Hepatocyte (in vitro differentiated cells): ENCODE measurements at regions not wholly inside any gene's neighbourhood (a gene's known extent, or its start where the extent isn't known, plus 50 kb on each side); places are given as distances from the start of the nearest gene placed in this dataset.

Experiments used
- DNase-seq: peaks from one replicate; pipeline ENCODE4 v3.0.0-alpha.2; 2016; ENCODE audit warnings: low spot score
- H2AFZ ChIP-seq: fragments of 200-600 bp; sonication (generic); 2 replicates; pipeline ENCODE4 v1.6.0; 2016; ENCODE audit warnings: antibody characterized with exemption, mild to moderate bottlenecking
- H3K27ac ChIP-seq: fragments of 200-600 bp; sonication (generic); 2 replicates; pipeline ENCODE4 v1.5.1; 2016; ENCODE audit warnings: mild to moderate bottlenecking
- H3K27me3 ChIP-seq: fragments of 200-600 bp; sonication (generic); 2 replicates; pipeline ENCODE4 v1.6.1; 2016
- H3K36me3 ChIP-seq: fragments of 200-600 bp; sonication (generic); replicated peaks from 2 replicates; pipeline ENCODE4 v1.5.1; 2016; ENCODE audit warnings: low read depth; ENCODE audit not compliant: insufficient read depth
- H3K4me1 ChIP-seq: fragments of 200-600 bp; sonication (generic); 2 replicates; pipeline ENCODE4 v1.5.1; 2016; ENCODE audit warnings: mild to moderate bottlenecking, moderate library complexity; ENCODE audit not compliant: insufficient read depth
- H3K4me2 ChIP-seq: fragments of 200-600 bp; sonication (generic); 2 replicates; pipeline ENCODE4 v1.6.0; 2016
- H3K4me3 ChIP-seq: fragments of 200-600 bp; sonication (generic); 2 replicates; pipeline ENCODE4 v1.5.1; 2016; ENCODE audit warnings: mild to moderate bottlenecking
- H3K79me2 ChIP-seq: fragments of 200-600 bp; sonication (generic); 2 replicates; pipeline ENCODE4 v1.6.0; 2017; ENCODE audit warnings: mild to moderate bottlenecking
- H3K9me2 ChIP-seq: fragments of 200-600 bp; sonication (generic); replicated peaks from 2 replicates; pipeline ENCODE4 v1.6.0; 2017; ENCODE audit warnings: mild to moderate bottlenecking; ENCODE audit not compliant: insufficient read depth
- H3K9me3 ChIP-seq: fragments of 200-600 bp; sonication (generic); 2 replicates; pipeline ENCODE4 v1.5.1; 2016; ENCODE audit warnings: low read depth, mild to moderate bottlenecking
- H4K20me1 ChIP-seq: fragments of 200-600 bp; sonication (generic); 2 replicates; pipeline ENCODE4 v1.6.0; 2016; ENCODE audit warnings: mild to moderate bottlenecking; ENCODE audit not compliant: insufficient read depth, poor library complexity, severe bottlenecking
- CTCF ChIP-seq: fragments of 200-600 bp; sonication (generic); IDR thresholded peaks from 2 replicates; pipeline ENCODE4 v1.5.1; 2016; ENCODE audit warnings: antibody characterized with exemption, mild to moderate bottlenecking; ENCODE audit not compliant: poor library complexity
- EZH2 ChIP-seq: fragments of 200-600 bp; sonication (generic); IDR thresholded peaks from 2 replicates; pipeline ENCODE4 v1.6.1; 2016; ENCODE audit warnings: antibody characterized with exemption, mild to moderate bottlenecking, borderline replicate concordance
- EZH2phosphoT487 ChIP-seq: fragments of 200-600 bp; sonication (generic); IDR thresholded peaks from one replicate; pipeline ENCODE4 v1.6.1; 2018; ENCODE audit warnings: antibody characterized with exemption, mild to moderate bottlenecking, low read depth, moderate library complexity; ENCODE audit not compliant: unreplicated experiment, severe bottlenecking
- WGBS: methylation state at CpG from one replicate; pipeline ENCODE4 v1.1.6; 2016; ENCODE audit warnings: low lambda C conversion rate; ENCODE audit errors: missing lambda C conversion rate; 5-methylcytosine and 5-hydroxymethylcytosine counted together

- H3K4me2 ChIP-seq, result no peak overlapping the region
- H3K4me3 ChIP-seq, result no peak overlapping the region
- no peaks in the 10 kb centered on the region for H4K20me1 ChIP-seq
- TF ChIP-seq EZH2phosphoT487, result no peak
- no peak for TF ChIP-seq CTCF
- H3K27ac ChIP-seq, result no peak overlapping the region
- no peaks in the 10 kb centered on the region for H3K4me1 ChIP-seq
- no peaks in the 10 kb centered on the region for H3K79me2 ChIP-seq
- H3K27me3 ChIP-seq, result no peaks in the 10 kb centered on the region
- no peak overlapping the region for H2AFZ ChIP-seq
- no peaks in the 10 kb centered on the region for H3K9me2 ChIP-seq
- H3K36me3 ChIP-seq, result no peaks in the 10 kb centered on the region
- no peak for DNase-seq
- 94% methylated on average over 2 of the region's 2 CpGs for WGBS
- no peaks in the 10 kb centered on the region for H3K9me3 ChIP-seq
These were observed 146.6 kb upstream of the MRPS22 start for GRCh38 chr3:139197251-139197650.

- WGBS, result 95% methylated on average over 2 of the region's 2 CpGs
- no peak overlapping the region for H2AFZ ChIP-seq
These were observed 145.6 kb upstream of the MRPS22 start for GRCh38 chr3:139198186-139198585.

GRCh38 chr3:139198929-139199328, 144.9 kb upstream of the MRPS22 start:
- Histone ChIP-seq H3K36me3 (no peaks in the 10 kb centered on the region), H3K9me3 (no peaks in the 10 kb centered on the region), H3K79me2 (no peaks in the 10 kb centered on the region), H3K27me3 (no peaks in the 10 kb centered on the region), H2AFZ (no peak overlapping the region), H4K20me1 (no peaks in the 10 kb centered on the region), H3K27ac (no peak overlapping the region), H3K4me1 (no peaks in the 10 kb centered on the region), H3K4me2 (no peak overlapping the region), H3K4me3 (no peak overlapping the region), H3K9me2 (no peaks in the 10 kb centered on the region)
- DNase-seq, result no peak
- TF ChIP-seq EZH2 (no peak), CTCF (no peak), EZH2phosphoT487 (no peak)
- 71% methylated on average over 2 of the region's 2 CpGs for WGBS

More at GRCh38 chr3:139198186-139198585, 145.6 kb upstream of the MRPS22 start:
- no peaks in the 10 kb centered on the region for H3K9me3 ChIP-seq
- H3K4me2 ChIP-seq, result no peak overlapping the region
- no peaks in the 10 kb centered on the region for H3K9me2 ChIP-seq
- no peak for DNase-seq
- no peak overlapping the region for H3K4me3 ChIP-seq
- no peak overlapping the region for H3K27ac ChIP-seq
- no peaks in the 10 kb centered on the region for H3K36me3 ChIP-seq
- no peak for TF ChIP-seq EZH2
- TF ChIP-seq CTCF, result no peak
- TF ChIP-seq EZH2phosphoT487, result no peak
- H3K79me2 ChIP-seq, result no peaks in the 10 kb centered on the region
- H3K4me1 ChIP-seq, result no peaks in the 10 kb centered on the region
- no peaks in the 10 kb centered on the region for H3K27me3 ChIP-seq
- H4K20me1 ChIP-seq, result no peaks in the 10 kb centered on the region

DNA sequence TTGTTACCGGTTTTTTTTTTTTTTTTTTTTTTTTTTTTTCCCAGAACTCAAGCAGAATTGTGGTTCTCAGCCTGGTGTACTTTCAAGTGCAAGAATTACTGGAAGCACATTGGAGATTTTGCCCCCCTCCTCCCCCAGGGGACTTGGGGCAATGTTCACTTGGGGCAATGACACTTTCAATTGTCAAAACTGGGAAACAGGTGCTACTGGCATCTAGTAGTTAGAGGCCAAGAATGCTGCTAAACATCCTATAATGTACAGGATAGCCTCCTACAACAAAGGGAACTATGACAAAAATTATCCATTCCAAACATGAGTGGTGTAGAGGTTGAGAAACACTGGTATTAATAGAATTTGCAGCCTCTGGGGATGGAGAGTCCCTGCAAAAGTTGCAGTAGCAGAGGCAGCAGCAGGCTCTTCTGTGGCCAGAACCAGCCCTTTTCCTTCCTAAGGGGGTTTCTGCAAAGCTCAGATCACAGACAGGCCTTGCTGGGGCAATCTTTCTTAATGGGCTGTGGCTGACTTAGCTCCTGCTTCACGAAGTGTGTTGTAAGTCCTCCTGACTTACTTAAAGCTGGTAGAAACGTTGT, 144.3 kb upstream of the MRPS22 start:
- Histone ChIP-seq H4K20me1 (no peaks in the 10 kb centered on the region), H3K9me3 (no peaks in the 10 kb centered on the region), H2AFZ (no peak overlapping the region), H3K4me3 (no peak overlapping the region), H3K4me1 (no peaks in the 10 kb centered on the region), H3K27ac (no peak overlapping the region), H3K36me3 (no peaks in the 10 kb centered on the region), H3K4me2 (no peak overlapping the region), H3K79me2 (no peaks in the 10 kb centered on the region), H3K27me3 (no peaks in the 10 kb centered on the region), H3K9me2 (no peaks in the 10 kb centered on the region)
- 47% methylated on average over 3 of the region's 3 CpGs for WGBS
- DNase-seq, result no peak
- TF ChIP-seq EZH2, result no peak
- TF ChIP-seq EZH2phosphoT487, result no peak
